ENCODE measurements at regions not wholly inside any gene's neighbourhood (a gene's known extent, or its start where the extent isn't known, plus 50 kb on each side); places are given as distances from the start of the nearest gene placed in this dataset.

GRCh38 chr1:190837888-190838287, 360.2 kb upstream of the BRINP3 start:
- Histone ChIP-seq H3K36me3 (no peaks in the 10 kb centered on the region), H3K27me3 (no peaks in the 10 kb centered on the region), H3K27ac (no peak overlapping the region), H3K4me1 (no peaks in the 10 kb centered on the region), H3K4me3 (no peak overlapping the region), H3K9me3 (no peaks in the 10 kb centered on the region)
- WGBS, 2 donors = 59 to 76% methylated on average over 3 of the region's 3 CpGs
- no peak for DNase-seq
- intact Hi-C loops (cut with DNase I) = no loop called here
- no peak for TF ChIP-seq EP300 (IDR thresholded peaks at IDR 0.05)
- no peak for TF ChIP-seq POLR2AphosphoS5 (IDR thresholded peaks at IDR 0.05)
- TF ChIP-seq POLR2A (IDR thresholded peaks at IDR 0.05) = no peak
- no peak for TF ChIP-seq CTCF (IDR thresholded peaks at IDR 0.05)

GRCh38 chr1:190847166-190847565, 369.5 kb upstream of the BRINP3 start:
- 84 to 90% methylated on average over 4 of the region's 4 CpGs for WGBS, 2 donors
- Histone ChIP-seq H3K27ac (no peak overlapping the region), H3K4me1 (no peaks in the 10 kb centered on the region), H3K27me3 (no peaks in the 10 kb centered on the region), H3K9me3 (no peaks in the 10 kb centered on the region), H3K4me3 (no peak overlapping the region), H3K36me3 (no peaks in the 10 kb centered on the region)
- no peak for DNase-seq
- TF ChIP-seq POLR2AphosphoS5 (IDR thresholded peaks at IDR 0.05) = no peak
- TF ChIP-seq POLR2A (IDR thresholded peaks at IDR 0.05) = no peak
- TF ChIP-seq CTCF (IDR thresholded peaks at IDR 0.05) = no peak
- no peak for TF ChIP-seq EP300 (IDR thresholded peaks at IDR 0.05)
- intact Hi-C loops (cut with DNase I) = no loop called here

- H3K36me3 ChIP-seq = no peaks in the 10 kb centered on the region
- intact Hi-C loops (cut with DNase I) = no loop called here
- TF ChIP-seq POLR2AphosphoS5 (IDR thresholded peaks at IDR 0.05) (no peak), POLR2A (IDR thresholded peaks at IDR 0.05) (no peak), EP300 (IDR thresholded peaks at IDR 0.05) (no peak), CTCF (IDR thresholded peaks at IDR 0.05) (no peak)
- no peak overlapping the region for H3K4me3 ChIP-seq
- H3K4me1 ChIP-seq = no peaks in the 10 kb centered on the region
- H3K27ac ChIP-seq = no peak overlapping the region
- H3K27me3 ChIP-seq = no peaks in the 10 kb centered on the region
- DNase-seq = no peak
- H3K9me3 ChIP-seq = no peaks in the 10 kb centered on the region
- WGBS, 2 donors = 51 to 77% methylated on average over 4 of the region's 4 CpGs
Observed at GRCh38 chr1:190849346-190849745, 371.7 kb upstream of the BRINP3 start.

GRCh38 chr1:190852611-190853010, 374.9 kb upstream of the BRINP3 start:
- H3K4me1 ChIP-seq = no peaks in the 10 kb centered on the region
- no peaks in the 10 kb centered on the region for H3K36me3 ChIP-seq
- H3K4me3 ChIP-seq = no peak overlapping the region
- 94 to 97% methylated on average over 2 of the region's 2 CpGs for WGBS, 2 donors
- DNase-seq = no peak
- TF ChIP-seq EP300 (IDR thresholded peaks at IDR 0.05) (no peak), POLR2AphosphoS5 (IDR thresholded peaks at IDR 0.05) (no peak), POLR2A (IDR thresholded peaks at IDR 0.05) (no peak), CTCF (IDR thresholded peaks at IDR 0.05) (no peak)
- intact Hi-C loops (cut with DNase I) = no loop called here
- H3K27me3 ChIP-seq = no peaks in the 10 kb centered on the region
- H3K9me3 ChIP-seq = no peaks in the 10 kb centered on the region
- H3K27ac ChIP-seq = no peak overlapping the region

GRCh38 chr1:190858140-190858539, 380.5 kb upstream of the BRINP3 start:
- Histone ChIP-seq H3K4me3 (no peak overlapping the region), H3K27ac (no peak overlapping the region), H3K4me1 (no peaks in the 10 kb centered on the region), H3K9me3 (no peaks in the 10 kb centered on the region), H3K27me3 (no peaks in the 10 kb centered on the region), H3K36me3 (no peaks in the 10 kb centered on the region)
- no peak for DNase-seq
- intact Hi-C loops (cut with DNase I) = no loop called here
- TF ChIP-seq CTCF (IDR thresholded peaks at IDR 0.05) (no peak), POLR2A (IDR thresholded peaks at IDR 0.05) (no peak), POLR2AphosphoS5 (IDR thresholded peaks at IDR 0.05) (no peak), EP300 (IDR thresholded peaks at IDR 0.05) (no peak)
- WGBS, 2 donors = 82 to 88% methylated on average over 2 of the region's 2 CpGs
